T-cell (primary cell): ENCODE measurements at regions not wholly inside any gene's neighbourhood (a gene's known extent, or its start where the extent isn't known, plus 50 kb on each side); places are given as distances from the start of the nearest gene placed in this dataset.
A peak's percentile ranks its signal among the peaks of the same experiment; 100 is the strongest.

Experiments used
- ATAC-seq, 4 experiments: fragments of 200-7000 bp in 3 of 4; fragments of 150-1000 bp in 1 of 4; cut with Tn5 transposase; replicated peaks in 1 of 4; 1 replicate in 3 of 4; 2 replicates in 1 of 4; pipeline ENCODE4 v1.10.0; 2021; ENCODE audit warnings: moderate library complexity in 3 of 4, mild to moderate bottlenecking in 2 of 4, moderate number of reproducible peaks in 1 of 4
- CTCF ChIA-PET, 2 donors: fragments of 300-600 bp; sonication (Branson Sonifier 250); formaldehyde crosslinking; loops; one replicate each; lab custom pipeline; 2022; ENCODE audit warnings: antibody characterized with exemption in 2 of 2; lab: Charles Lee
- POLR2A ChIA-PET, 2 donors: fragments of 300-600 bp; sonication (Branson Sonifier 250); formaldehyde crosslinking; loops; one replicate each; lab custom pipeline; 2022; ENCODE audit warnings: antibody characterized with exemption in 2 of 2; lab: Charles Lee
- DNase-seq, 35 experiments: peaks; one replicate each; pipeline versions ENCODE4 v3.0.0 to v3.0.0-alpha.2; 2013 to 2023
- H3K27ac ChIP-seq: one replicate; pipeline ENCODE4 v1.5.1; 2013; ENCODE audit warnings: low read length
- H3K27me3 ChIP-seq, 2 experiments: replicated peaks in 1 of 2; 1 replicate in 1 of 2; 2 replicates in 1 of 2; pipeline versions ENCODE4 v1.6.1 to v1.7.0; 2013; ENCODE audit warnings: low read length in 1 of 2, mixed read lengths in 1 of 2; ENCODE audit not compliant: control insufficient read depth in 2 of 2, insufficient read depth in 2 of 2; ENCODE audit errors: extremely low read depth in 1 of 2
- H3K36me3 ChIP-seq, 2 donors: 1 replicate in 1 of 2; 2 replicates in 1 of 2; pipeline versions ENCODE4 v1.6.1 to v1.7.0; 2013; ENCODE audit warnings: low read length in 1 of 2; ENCODE audit not compliant: control insufficient read depth in 2 of 2, insufficient read depth in 1 of 2; ENCODE audit errors: extremely low read depth in 1 of 2
- H3K4me1 ChIP-seq, 2 experiments: 1 replicate in 1 of 2; 2 replicates in 1 of 2; pipeline versions ENCODE4 v1.6.1 to v1.7.0; 2013; ENCODE audit warnings: low read length in 2 of 2, mixed read lengths in 1 of 2; ENCODE audit not compliant: insufficient read depth in 2 of 2, control insufficient read depth in 1 of 2; ENCODE audit errors: extremely low read depth in 1 of 2
- H3K4me3 ChIP-seq, 2 donors: 1 replicate in 1 of 2; 2 replicates in 1 of 2; pipeline versions ENCODE4 v1.5.1 to v1.7.0; 2013; ENCODE audit warnings: mild to moderate bottlenecking in 2 of 2, low read length in 1 of 2, moderate library complexity in 1 of 2; ENCODE audit not compliant: control insufficient read depth in 1 of 2; ENCODE audit errors: extremely low read depth in 1 of 2
- H3K9me3 ChIP-seq: 2 replicates; pipeline ENCODE4 v1.7.0; 2013
- H3K27ac Mint-ChIP-seq, 2 donors: one replicate each; pipeline ENCODE4 v1.8.0; 2020 to 2021; ENCODE audit warnings: mild to moderate bottlenecking in 2 of 2, mixed read lengths in 2 of 2
- H3K27me3 Mint-ChIP-seq, 2 donors: one replicate each; pipeline ENCODE4 v1.8.0; 2021 to 2022; ENCODE audit warnings: mixed read lengths in 2 of 2
- H3K36me3 Mint-ChIP-seq: one replicate; pipeline ENCODE4 v1.8.0; 2021; ENCODE audit warnings: mixed read lengths
- H3K4me1 Mint-ChIP-seq, 3 donors: one replicate each; pipeline ENCODE4 v1.8.0; 2020 to 2022; ENCODE audit warnings: mixed read lengths in 3 of 3, mild to moderate bottlenecking in 1 of 3
- H3K4me3 Mint-ChIP-seq, 3 donors: one replicate each; pipeline ENCODE4 v1.8.0; 2020 to 2022; ENCODE audit warnings: mild to moderate bottlenecking in 3 of 3, mixed read lengths in 3 of 3, moderate library complexity in 3 of 3
- H3K9me3 Mint-ChIP-seq, 3 donors: one replicate each; pipeline ENCODE4 v1.8.0; 2020 to 2022; ENCODE audit warnings: mixed read lengths in 3 of 3
- WGBS: methylation state at CpG from one replicate; pipeline ENCODE4 v1.1.5; 2013; ENCODE audit warnings: missing lambda C conversion rate; ENCODE audit not compliant: insufficient coverage; 5-methylcytosine and 5-hydroxymethylcytosine counted together

DNA sequence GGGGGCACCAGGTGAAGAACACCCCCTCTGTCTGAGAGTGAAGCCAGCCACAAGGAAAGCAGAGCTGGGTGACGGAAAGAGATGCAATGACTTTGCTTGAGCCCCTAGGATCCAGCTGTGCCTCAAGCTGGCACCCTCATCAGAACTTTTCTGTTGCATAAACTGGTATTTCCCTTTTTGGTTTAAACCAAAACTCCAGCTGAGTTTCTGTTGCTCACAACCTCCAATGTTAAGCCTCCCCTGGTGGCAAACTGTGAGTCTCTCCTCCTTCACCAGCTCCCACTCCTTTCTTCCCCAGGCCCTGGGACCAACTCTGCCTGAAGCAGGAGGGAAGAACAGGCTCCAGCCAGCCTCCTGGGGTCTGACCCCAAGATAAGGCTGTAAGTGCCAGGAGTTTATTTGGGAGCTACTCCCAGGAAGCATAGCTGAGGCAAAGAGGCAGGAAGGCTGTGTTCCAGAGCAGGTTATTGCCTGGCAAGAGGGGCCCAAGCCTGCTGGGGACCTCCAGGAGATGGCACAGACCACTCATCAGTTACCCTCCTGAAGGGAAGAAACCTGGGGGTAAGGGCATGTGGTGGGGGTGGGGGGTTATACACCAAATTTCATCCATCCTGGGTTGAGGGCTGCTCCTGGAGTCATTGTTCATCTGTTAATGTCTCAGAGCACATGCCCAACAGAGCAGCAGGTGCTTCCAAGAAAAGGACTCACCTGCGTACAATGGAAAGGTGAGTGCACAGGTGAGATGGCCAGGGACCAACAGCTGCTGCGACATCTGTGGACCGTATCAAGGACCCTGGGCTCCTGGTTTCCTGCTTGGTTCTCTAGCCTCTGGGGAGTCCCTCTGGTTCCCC, 73.3 kb upstream of the NANOS1 start:
- Mint-ChIP-seq H3K36me3 (no peaks in the 10 kb centered on the region), H3K27ac (no peak overlapping the region), H3K27me3 (peaks cover 12 to 13% of the 10 kb centered on the region in 2 donors), H3K9me3 (no peaks in the 10 kb centered on the region), H3K4me3 (no peak overlapping the region), H3K4me1 (peaks cover 0 to 1% (median 0%) of the 10 kb centered on the region in 3 donors)
- 88% methylated on average over 2 of the region's 4 CpGs for WGBS
- ATAC-seq (no peak), DNase-seq (peak in 1 of 35 experiments; percentile 16)
- Histone ChIP-seq H3K27ac (no peak overlapping the region), H3K4me1 (no peaks in the 10 kb centered on the region), H3K27me3 (peaks cover 0 to 15% of the 10 kb centered on the region in 2 experiments), H3K4me3 (no peak overlapping the region), H3K36me3 (no peaks in the 10 kb centered on the region), H3K9me3 (no peaks in the 10 kb centered on the region)
- CTCF ChIA-PET = no interaction called here
- POLR2A ChIA-PET = no interaction called here

DNA sequence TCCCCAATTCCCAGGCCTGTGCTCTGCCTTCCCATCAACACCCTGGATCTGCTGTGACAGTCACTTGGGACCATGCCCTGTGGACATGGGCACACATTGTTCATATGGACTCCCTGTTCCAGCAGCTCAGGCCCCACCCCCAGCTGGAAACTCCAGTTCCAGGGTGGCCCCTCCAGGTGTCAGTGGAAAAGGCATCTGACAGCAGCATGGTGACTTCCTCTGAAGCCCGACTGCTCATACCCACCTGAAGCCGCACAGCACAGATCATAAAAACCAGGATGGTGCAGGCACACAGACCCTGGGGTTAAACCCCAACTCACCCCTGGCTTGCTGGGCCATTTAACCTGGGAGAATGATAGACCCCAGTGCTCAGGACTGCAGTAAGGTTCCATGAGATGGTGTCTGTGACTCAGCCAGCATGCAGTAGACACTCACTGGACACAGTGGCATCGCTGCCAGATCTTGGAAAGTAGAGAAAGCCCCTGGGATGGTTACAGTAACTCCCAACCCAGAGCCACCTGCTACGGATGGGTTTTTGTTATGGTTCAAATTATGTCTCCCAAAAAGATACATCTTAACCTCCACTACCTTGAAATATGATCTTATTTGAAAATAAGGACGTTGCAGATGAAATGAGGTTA, 72.6 kb upstream of the NANOS1 start:
- DNase-seq (peak in 1 of 35 experiments; percentile 12), ATAC-seq (no peak)
- peaks cover 0 to 1% (median 0%) of the 10 kb centered on the region in 3 donors for H3K4me1 Mint-ChIP-seq
- H3K27ac ChIP-seq = no peak overlapping the region
- peaks cover 12 to 13% of the 10 kb centered on the region in 2 donors for H3K27me3 Mint-ChIP-seq
- ChIA-PET CTCF (no interaction called here), POLR2A (no interaction called here)
- H3K36me3 Mint-ChIP-seq = no peaks in the 10 kb centered on the region
- no peak overlapping the region for H3K27ac Mint-ChIP-seq
- WGBS = 72% methylated on average over 3 of the region's 5 CpGs
- H3K9me3 ChIP-seq = no peaks in the 10 kb centered on the region
- peaks cover 0 to 15% of the 10 kb centered on the region in 2 experiments for H3K27me3 ChIP-seq
- H3K4me3 ChIP-seq = no peak overlapping the region
- no peaks in the 10 kb centered on the region for H3K4me1 ChIP-seq
- no peaks in the 10 kb centered on the region for H3K36me3 ChIP-seq
- H3K9me3 Mint-ChIP-seq = no peaks in the 10 kb centered on the region
- H3K4me3 Mint-ChIP-seq = no peak overlapping the region

- H3K27ac Mint-ChIP-seq = no peak overlapping the region
- CTCF ChIA-PET = no interaction called here
- WGBS = 72% methylated on average over 3 of the region's 5 CpGs
Observed at GRCh38 chr10:118957443-118957825, 72.1 kb upstream of the NANOS1 start.

DNA sequence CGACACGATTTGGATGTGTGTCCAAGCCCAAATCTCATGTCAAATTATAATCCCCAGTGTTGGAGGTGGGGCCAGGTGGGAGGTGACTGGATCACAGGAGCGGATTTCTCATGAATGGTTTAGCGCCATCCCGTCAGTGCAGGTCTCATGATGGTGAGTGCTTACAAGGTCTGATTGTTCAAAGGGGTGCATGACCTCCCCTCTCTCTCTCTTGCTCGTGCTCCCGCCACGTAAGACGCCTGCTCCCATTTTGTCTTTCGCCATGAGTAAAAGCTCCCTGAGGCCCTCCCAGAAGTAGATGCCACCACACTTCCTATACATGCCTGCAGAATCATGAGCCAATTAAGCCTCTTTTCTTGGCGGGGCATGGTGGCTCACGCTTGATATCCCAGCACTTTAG, 71.5 kb upstream of the NANOS1 start:
- ChIA-PET CTCF (no interaction called here), POLR2A (no interaction called here)
- no peaks in the 10 kb centered on the region for H3K36me3 ChIP-seq
- Mint-ChIP-seq H3K4me3 (no peak overlapping the region), H3K36me3 (no peaks in the 10 kb centered on the region), H3K27ac (no peak overlapping the region), H3K27me3 (peaks cover 9 to 14% of the 10 kb centered on the region in 2 donors), H3K4me1 (peaks cover 0 to 1% (median 0%) of the 10 kb centered on the region in 3 donors), H3K9me3 (no peaks in the 10 kb centered on the region)
- H3K27ac ChIP-seq = no peak overlapping the region
- peak in 1 of 35 experiments; percentile 9 for DNase-seq
- no peak overlapping the region for H3K4me3 ChIP-seq
- no peak for ATAC-seq
- H3K27me3 ChIP-seq = peaks cover 0 to 9% of the 10 kb centered on the region in 2 experiments
- H3K4me1 ChIP-seq = no peaks in the 10 kb centered on the region
- H3K9me3 ChIP-seq = no peaks in the 10 kb centered on the region
- WGBS = 92% methylated on average over 9 of the region's 12 CpGs

More at GRCh38 chr10:118957443-118957825, 72.1 kb upstream of the NANOS1 start:
- Mint-ChIP-seq H3K27me3 (peaks cover 12 to 13% of the 10 kb centered on the region in 2 donors), H3K9me3 (no peaks in the 10 kb centered on the region), H3K4me1 (peaks cover 0 to 1% (median 0%) of the 10 kb centered on the region in 3 donors), H3K36me3 (no peaks in the 10 kb centered on the region), H3K4me3 (no peak overlapping the region)
- POLR2A ChIA-PET = no interaction called here
- ATAC-seq (no peak), DNase-seq (peak in 1 of 35 experiments; percentile 2)
- H3K27ac ChIP-seq = no peak overlapping the region
- H3K27me3 ChIP-seq = peaks cover 0 to 14% of the 10 kb centered on the region in 2 experiments
- H3K4me1 ChIP-seq = no peaks in the 10 kb centered on the region
- H3K36me3 ChIP-seq = no peaks in the 10 kb centered on the region
- no peak overlapping the region for H3K4me3 ChIP-seq
- no peaks in the 10 kb centered on the region for H3K9me3 ChIP-seq

DNA sequence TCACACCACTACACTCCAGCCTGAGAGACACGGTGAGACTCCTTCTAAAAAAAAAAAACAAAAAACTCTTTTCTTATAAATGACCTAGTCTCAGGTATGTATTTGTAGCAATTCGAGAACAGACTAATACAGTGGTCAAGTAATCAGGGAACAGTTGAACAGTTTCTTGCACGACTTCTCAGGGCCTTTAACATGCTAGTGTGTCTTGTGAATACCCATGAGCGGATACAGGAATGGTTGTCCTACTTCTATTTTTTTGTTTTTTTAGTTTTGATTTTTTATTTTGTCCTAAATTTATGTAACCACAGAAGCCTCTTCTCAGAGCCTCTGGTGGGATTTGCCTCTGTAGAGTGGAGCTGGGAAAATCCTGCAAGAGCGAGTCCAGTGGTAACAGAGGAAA, 71.0 kb upstream of the NANOS1 start:
- Histone ChIP-seq H3K4me3 (no peak overlapping the region), H3K36me3 (no peaks in the 10 kb centered on the region), H3K27ac (no peak overlapping the region), H3K9me3 (no peaks in the 10 kb centered on the region), H3K4me1 (no peaks in the 10 kb centered on the region), H3K27me3 (peaks cover 0 to 8% of the 10 kb centered on the region in 2 experiments)
- Mint-ChIP-seq H3K27ac (no peak overlapping the region), H3K27me3 (peaks cover 7 to 15% of the 10 kb centered on the region in 2 donors), H3K9me3 (no peaks in the 10 kb centered on the region), H3K4me1 (peaks cover 0 to 1% (median 0%) of the 10 kb centered on the region in 3 donors), H3K4me3 (no peak overlapping the region), H3K36me3 (no peaks in the 10 kb centered on the region)
- no peak for ATAC-seq
- ChIA-PET CTCF (no interaction called here), POLR2A (no interaction called here)
- WGBS = 87% methylated on average over 3 of the region's 5 CpGs
- no peak for DNase-seq

DNA sequence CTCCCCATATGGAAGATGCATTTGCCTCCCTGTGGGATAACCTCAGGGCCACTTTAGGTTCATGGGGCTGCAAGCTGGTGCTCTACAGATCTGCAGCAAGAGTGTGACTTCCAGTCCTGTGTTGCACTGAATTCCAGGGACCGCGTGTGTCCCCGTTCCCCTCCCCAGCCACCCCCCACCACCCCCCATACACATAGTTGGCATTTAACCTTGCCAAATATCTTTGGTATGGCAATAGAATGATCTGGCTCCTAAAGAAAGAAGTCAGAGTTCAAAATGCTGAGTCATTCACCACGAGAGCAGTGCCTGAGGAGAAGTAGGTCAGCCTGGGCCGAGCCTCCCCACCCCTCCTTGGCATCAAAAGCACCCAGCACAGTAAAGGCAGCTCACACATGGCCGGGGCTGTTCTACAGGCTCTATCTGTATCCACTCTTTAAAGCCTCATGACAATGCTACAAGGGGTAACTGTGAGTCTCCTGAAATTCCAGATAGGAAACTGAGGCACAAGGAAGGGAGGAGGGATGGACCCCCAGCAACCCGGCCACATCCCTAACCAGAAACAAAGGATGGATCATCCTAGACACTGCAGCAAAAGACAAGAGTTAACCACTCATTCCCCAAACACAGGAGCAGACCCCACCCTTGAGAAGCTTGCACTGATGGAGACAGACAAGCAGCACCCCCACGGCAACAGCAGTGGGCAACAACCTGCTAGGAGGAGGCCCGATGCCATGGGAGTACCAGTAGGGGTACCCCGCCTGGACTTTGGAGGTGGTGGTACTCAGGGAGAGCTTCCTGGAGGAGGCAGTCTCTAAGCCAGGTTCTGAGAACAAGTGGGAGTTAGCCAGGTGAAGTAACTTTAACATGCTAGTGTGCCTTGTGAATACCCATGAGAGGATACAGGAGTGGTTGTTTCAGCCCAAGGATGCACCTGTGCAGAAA, 70.3 kb upstream of the NANOS1 start:
- ChIA-PET POLR2A (no interaction called here), CTCF (no interaction called here)
- DNase-seq = peak in 1 of 35 experiments; percentile 5
- Mint-ChIP-seq H3K4me1 (peaks cover 0 to 1% (median 0%) of the 10 kb centered on the region in 3 donors), H3K4me3 (no peak overlapping the region), H3K36me3 (no peaks in the 10 kb centered on the region), H3K27ac (no peak overlapping the region), H3K27me3 (peaks cover 2 to 14% of the 10 kb centered on the region in 2 donors), H3K9me3 (no peaks in the 10 kb centered on the region)
- Histone ChIP-seq H3K4me3 (no peak overlapping the region), H3K4me1 (no peaks in the 10 kb centered on the region), H3K36me3 (no peaks in the 10 kb centered on the region), H3K9me3 (no peaks in the 10 kb centered on the region), H3K27me3 (peaks cover 0 to 2% of the 10 kb centered on the region in 2 experiments), H3K27ac (no peak overlapping the region)
- ATAC-seq = no peak
- WGBS = 69% methylated on average over 4 of the region's 10 CpGs
